ENCODE measurements at regions not wholly inside any gene's neighbourhood (a gene's known extent, or its start where the extent isn't known, plus 50 kb on each side); places are given as distances from the start of the nearest gene placed in this dataset.
A peak's percentile ranks its signal among the peaks of the same experiment; 100 is the strongest.

GRCh38 chr3:145639003-145639606 is 521.9 kb downstream of the PLOD2 start:
- H3K27me3 ChIP-seq (ENCODE audit: control insufficient read depth, insufficient read depth, low read length, poor library complexity, severe bottlenecking), result no peaks in the 10 kb centered on the region
- H3K9me3 Mint-ChIP-seq, result no peaks in the 10 kb centered on the region
- no peaks in the 10 kb centered on the region for H3K36me3 Mint-ChIP-seq (ENCODE audit: low read depth)
- H3K27me3 Mint-ChIP-seq (ENCODE audit: insufficient read depth), result no peaks in the 10 kb centered on the region
- no peak overlapping the region for H3K4me3 Mint-ChIP-seq
- no peak overlapping the region for H3K27ac Mint-ChIP-seq
- no peaks in the 10 kb centered on the region for H3K36me3 ChIP-seq (ENCODE audit: control insufficient read depth, insufficient read depth, low read length)
- WGBS, 2 experiments (ENCODE audit: insufficient coverage in 1 of 2, insufficient read length in 1 of 2), result 90 to 96% methylated on average over 3 to 4 of the region's 4 CpGs
- H3K9me3 ChIP-seq (ENCODE audit: control insufficient read depth, low read length), result no peaks in the 10 kb centered on the region
- no peak overlapping the region for H3K9ac ChIP-seq (ENCODE audit: extremely low read depth, low read length, poor library complexity, severe bottlenecking)
- DNase-seq, result no peak
- H3K4me1 ChIP-seq (ENCODE audit: control insufficient read depth, insufficient read depth, low read length), result no peaks in the 10 kb centered on the region
- H3K4me3 ChIP-seq (ENCODE audit: low read length), result no peak overlapping the region
- H3K27ac ChIP-seq (ENCODE audit: low read depth, low read length), result no peak overlapping the region
- no peaks in the 10 kb centered on the region for H3K4me1 Mint-ChIP-seq
- no peak for TF ChIP-seq CTCF (conservative IDR thresholded peaks at IDR 0.05)

- Histone ChIP-seq H3K4me3 (ENCODE audit: low read length) (no peak overlapping the region), H3K9ac (ENCODE audit: extremely low read depth, low read length, poor library complexity, severe bottlenecking) (no peak overlapping the region), H3K9me3 (ENCODE audit: control insufficient read depth, low read length) (no peaks in the 10 kb centered on the region), H3K36me3 (ENCODE audit: control insufficient read depth, insufficient read depth, low read length) (no peaks in the 10 kb centered on the region), H3K27me3 (ENCODE audit: control insufficient read depth, insufficient read depth, low read length, poor library complexity, severe bottlenecking) (no peaks in the 10 kb centered on the region), H3K27ac (ENCODE audit: low read depth, low read length) (no peak overlapping the region), H3K4me1 (ENCODE audit: control insufficient read depth, insufficient read depth, low read length) (no peaks in the 10 kb centered on the region)
- no peaks in the 10 kb centered on the region for H3K9me3 Mint-ChIP-seq
- no peak overlapping the region for H3K27ac Mint-ChIP-seq
- DNase-seq, result peak; percentile 50
- TF ChIP-seq CTCF (conservative IDR thresholded peaks at IDR 0.05), result peak; percentile 52
- no peaks in the 10 kb centered on the region for H3K36me3 Mint-ChIP-seq (ENCODE audit: low read depth)
- no peaks in the 10 kb centered on the region for H3K27me3 Mint-ChIP-seq (ENCODE audit: insufficient read depth)
- no peak overlapping the region for H3K4me3 Mint-ChIP-seq
- 90 to 100% methylated on average over 1 to 3 of the region's 3 CpGs for WGBS, 2 experiments (ENCODE audit: insufficient coverage in 1 of 2, insufficient read length in 1 of 2)
- no peaks in the 10 kb centered on the region for H3K4me1 Mint-ChIP-seq
Observed at GRCh38 chr3:145639875-145640274, 521.1 kb downstream of the PLOD2 start.

GRCh38 chr3:145648396-145648795 is 512.6 kb downstream of the PLOD2 start:
- Mint-ChIP-seq H3K27ac (no peak overlapping the region), H3K4me3 (no peak overlapping the region), H3K4me1 (no peaks in the 10 kb centered on the region), H3K27me3 (ENCODE audit: insufficient read depth) (no peaks in the 10 kb centered on the region), H3K9me3 (peaks cover 9% of the 10 kb centered on the region), H3K36me3 (ENCODE audit: low read depth) (no peaks in the 10 kb centered on the region)
- Histone ChIP-seq H3K36me3 (ENCODE audit: control insufficient read depth, insufficient read depth, low read length) (no peaks in the 10 kb centered on the region), H3K27ac (ENCODE audit: low read depth, low read length) (no peak overlapping the region), H3K9me3 (ENCODE audit: control insufficient read depth, low read length) (peaks cover 10% of the 10 kb centered on the region), H3K27me3 (ENCODE audit: control insufficient read depth, insufficient read depth, low read length, poor library complexity, severe bottlenecking) (no peaks in the 10 kb centered on the region), H3K4me1 (ENCODE audit: control insufficient read depth, insufficient read depth, low read length) (no peaks in the 10 kb centered on the region), H3K4me3 (ENCODE audit: low read length) (no peak overlapping the region), H3K9ac (ENCODE audit: extremely low read depth, low read length, poor library complexity, severe bottlenecking) (no peak overlapping the region)
- no peak for DNase-seq
- no peak for TF ChIP-seq CTCF (conservative IDR thresholded peaks at IDR 0.05)
